Osteoblast (primary cell): ENCODE measurements at regions not wholly inside any gene's neighbourhood (a gene's known extent, or its start where the extent isn't known, plus 50 kb on each side); places are given as distances from the start of the nearest gene placed in this dataset.
"Not testable (repeated sequence)": the region's sequence is repeated elsewhere in the genome, so short reads cannot be mapped to it uniquely, and the experiment has no call there.

ENCODE experiments used
- DNase-seq: peaks from one replicate; pipeline ENCODE4 v3.0.0; 2011; ENCODE audit warnings: low spot score, mixed read lengths; ENCODE audit not compliant: insufficient read length; ENCODE audit errors: missing footprints
- H2AFZ ChIP-seq: 2 replicates; pipeline ENCODE4 v1.6.0; 2011; ENCODE audit warnings: mild to moderate bottlenecking, low read length
- H3K27ac ChIP-seq: 2 replicates; pipeline ENCODE4 v1.5.1; 2011; ENCODE audit warnings: mild to moderate bottlenecking, low read depth, low read length, moderate library complexity
- H3K27me3 ChIP-seq: 2 replicates; pipeline ENCODE4 v1.6.0; 2012; ENCODE audit warnings: mild to moderate bottlenecking, control low read depth, inconsistent platforms, low read length, moderate library complexity; ENCODE audit not compliant: insufficient read depth
- H3K36me3 ChIP-seq: 2 replicates; pipeline ENCODE4 v1.5.1; 2011; ENCODE audit warnings: mild to moderate bottlenecking, low read length, control low read depth, moderate library complexity; ENCODE audit not compliant: insufficient read depth
- H3K4me1 ChIP-seq: 2 replicates; pipeline ENCODE4 v1.5.1; 2011; ENCODE audit warnings: mild to moderate bottlenecking, low read length, control low read depth, moderate library complexity; ENCODE audit not compliant: insufficient read depth
- H3K4me2 ChIP-seq: 2 replicates; pipeline ENCODE4 v1.6.0; 2011; ENCODE audit warnings: mild to moderate bottlenecking, low read length; ENCODE audit not compliant: insufficient read depth
- H3K4me3 ChIP-seq: fragments of 200-600 bp; sonication (generic); 3 replicates; pipeline ENCODE4 v1.5.1; 2012; ENCODE audit warnings: mild to moderate bottlenecking, low read length, inconsistent platforms; ENCODE audit not compliant: insufficient read depth
- H3K79me2 ChIP-seq: 2 replicates; pipeline ENCODE4 v1.6.0; 2012; ENCODE audit warnings: mild to moderate bottlenecking, low read length, control low read depth, inconsistent platforms; ENCODE audit not compliant: insufficient read depth
- H3K9me3 ChIP-seq: 2 replicates; pipeline ENCODE4 v1.5.1; 2011; ENCODE audit warnings: low read depth, low read length, control low read depth
- H4K20me1 ChIP-seq: 2 replicates; pipeline ENCODE4 v1.6.0; 2012; ENCODE audit warnings: mild to moderate bottlenecking, low read length, control low read depth; ENCODE audit not compliant: insufficient read depth
- CTCF ChIP-seq: IDR thresholded peaks from 2 replicates; pipeline ENCODE4 v1.5.1; 2011; ENCODE audit warnings: mild to moderate bottlenecking, low read depth, low read length, moderate library complexity; ENCODE audit errors: extremely low read depth

- H3K4me1 ChIP-seq: no peaks in the 10 kb centered on the region
- H3K4me2 ChIP-seq: no peak overlapping the region
- no peaks in the 10 kb centered on the region for H3K9me3 ChIP-seq
- H3K4me3 ChIP-seq: no peak overlapping the region
- H3K27me3 ChIP-seq: no peaks in the 10 kb centered on the region
- H3K27ac ChIP-seq: no peak overlapping the region
- no peak for DNase-seq
- H2AFZ ChIP-seq: no peak overlapping the region
- no peak for TF ChIP-seq CTCF
- H3K79me2 ChIP-seq: no peaks in the 10 kb centered on the region
- no peaks in the 10 kb centered on the region for H3K36me3 ChIP-seq
- no peaks in the 10 kb centered on the region for H4K20me1 ChIP-seq
Observed at GRCh38 chr5:110297152-110297670, 429.3 kb downstream of the TMEM232 start.

GRCh38 chr5:110304176-110304575 is 422.3 kb downstream of the TMEM232 start:
- H3K9me3 ChIP-seq: no peaks in the 10 kb centered on the region
- H2AFZ ChIP-seq: no peak overlapping the region
- no peaks in the 10 kb centered on the region for H3K4me1 ChIP-seq
- H3K27me3 ChIP-seq: no peaks in the 10 kb centered on the region
- no peak for TF ChIP-seq CTCF
- no peaks in the 10 kb centered on the region for H3K36me3 ChIP-seq
- no peak overlapping the region for H3K27ac ChIP-seq
- no peaks in the 10 kb centered on the region for H4K20me1 ChIP-seq
- no peak for DNase-seq
- H3K4me2 ChIP-seq: no peak overlapping the region
- H3K4me3 ChIP-seq: no peak overlapping the region
- H3K79me2 ChIP-seq: no peaks in the 10 kb centered on the region

- Histone ChIP-seq H2AFZ (no peak overlapping the region), H3K27me3 (no peaks in the 10 kb centered on the region), H3K4me3 (no peak overlapping the region), H4K20me1 (no peaks in the 10 kb centered on the region), H3K9me3 (no peaks in the 10 kb centered on the region), H3K36me3 (no peaks in the 10 kb centered on the region), H3K4me2 (no peak overlapping the region), H3K4me1 (no peaks in the 10 kb centered on the region), H3K27ac (no peak overlapping the region), H3K79me2 (no peaks in the 10 kb centered on the region)
- no peak for TF ChIP-seq CTCF
- no peak for DNase-seq
Observed at GRCh38 chr5:110306650-110307049, 419.8 kb downstream of the TMEM232 start.

GRCh38 chr5:110309222-110309621 is 417.2 kb downstream of the TMEM232 start:
- no peak for DNase-seq
- H2AFZ ChIP-seq: no peak overlapping the region
- no peaks in the 10 kb centered on the region for H3K36me3 ChIP-seq
- H3K4me1 ChIP-seq: no peaks in the 10 kb centered on the region
- no peak overlapping the region for H3K27ac ChIP-seq
- H4K20me1 ChIP-seq: no peaks in the 10 kb centered on the region
- H3K4me3 ChIP-seq: no peak overlapping the region
- no peak overlapping the region for H3K4me2 ChIP-seq
- H3K27me3 ChIP-seq: no peaks in the 10 kb centered on the region
- no peaks in the 10 kb centered on the region for H3K9me3 ChIP-seq
- H3K79me2 ChIP-seq: no peaks in the 10 kb centered on the region
- no peak for TF ChIP-seq CTCF

GRCh38 chr5:110316566-110316965 is 409.9 kb downstream of the TMEM232 start:
- H3K4me3 ChIP-seq, H3K9me3 ChIP-seq, H3K27me3 ChIP-seq, H3K27ac ChIP-seq, H4K20me1 ChIP-seq, DNase-seq, H3K36me3 ChIP-seq, H3K4me1 ChIP-seq, H3K4me2 ChIP-seq, H2AFZ ChIP-seq, H3K79me2 ChIP-seq: not testable (repeated sequence)
